ENCODE measurements at regions not wholly inside any gene's neighbourhood (a gene's known extent, or its start where the extent isn't known, plus 50 kb on each side); places are given as distances from the start of the nearest gene placed in this dataset.

DNA sequence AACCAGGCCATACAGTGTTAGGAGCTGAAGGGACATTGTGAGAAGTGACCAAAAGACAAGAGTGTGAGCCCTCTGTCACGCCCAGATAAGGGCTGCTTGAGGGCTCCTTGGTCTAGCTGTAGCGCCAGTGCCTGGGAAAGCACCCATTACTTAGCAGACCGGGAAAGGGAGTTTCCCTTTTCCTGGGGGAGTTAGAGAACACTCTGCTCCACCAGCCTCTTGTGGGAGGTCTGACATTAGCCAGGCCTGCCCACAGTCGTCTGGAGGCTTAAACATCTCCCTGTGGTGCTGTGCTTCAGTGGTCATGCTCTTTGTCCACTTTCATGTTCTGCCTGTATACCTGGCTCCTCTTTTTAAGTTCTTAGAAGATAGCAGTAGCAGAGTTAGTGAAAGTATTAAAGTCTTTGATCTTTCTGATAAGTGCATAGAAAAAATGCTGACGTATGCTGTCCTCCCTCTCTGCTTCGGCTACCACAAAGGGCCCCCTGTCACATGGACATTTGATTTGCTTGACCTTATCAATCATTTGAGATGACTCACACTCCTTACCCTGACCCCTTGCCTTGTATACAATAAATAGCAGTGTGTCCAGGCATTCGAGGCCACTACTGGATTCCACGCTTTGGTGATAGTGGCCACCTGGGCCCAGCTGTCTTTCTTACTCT, 201.5 kb upstream of the ECI2 start:
- TF ChIP-seq, protein P1, sequence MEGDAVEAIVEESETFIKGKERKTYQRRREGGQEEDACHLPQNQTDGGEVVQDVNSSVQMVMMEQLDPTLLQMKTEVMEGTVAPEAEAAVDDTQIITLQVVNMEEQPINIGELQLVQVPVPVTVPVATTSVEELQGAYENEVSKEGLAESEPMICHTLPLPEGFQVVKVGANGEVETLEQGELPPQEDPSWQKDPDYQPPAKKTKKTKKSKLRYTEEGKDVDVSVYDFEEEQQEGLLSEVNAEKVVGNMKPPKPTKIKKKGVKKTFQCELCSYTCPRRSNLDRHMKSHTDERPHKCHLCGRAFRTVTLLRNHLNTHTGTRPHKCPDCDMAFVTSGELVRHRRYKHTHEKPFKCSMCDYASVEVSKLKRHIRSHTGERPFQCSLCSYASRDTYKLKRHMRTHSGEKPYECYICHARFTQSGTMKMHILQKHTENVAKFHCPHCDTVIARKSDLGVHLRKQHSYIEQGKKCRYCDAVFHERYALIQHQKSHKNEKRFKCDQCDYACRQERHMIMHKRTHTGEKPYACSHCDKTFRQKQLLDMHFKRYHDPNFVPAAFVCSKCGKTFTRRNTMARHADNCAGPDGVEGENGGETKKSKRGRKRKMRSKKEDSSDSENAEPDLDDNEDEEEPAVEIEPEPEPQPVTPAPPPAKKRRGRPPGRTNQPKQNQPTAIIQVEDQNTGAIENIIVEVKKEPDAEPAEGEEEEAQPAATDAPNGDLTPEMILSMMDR (conservative IDR thresholded peaks at IDR 0.05; ENCODE audit: low read depth in 2 of 2): no peak
- TF ChIP-seq EZH2 (IDR thresholded peaks at IDR 0.05; ENCODE audit: low read depth, unreplicated experiment): no peak
- TF ChIP-seq EZH2phosphoT487 (IDR thresholded peaks at IDR 0.05; ENCODE audit: unreplicated experiment): no peak
- TF ChIP-seq, protein P2, sequence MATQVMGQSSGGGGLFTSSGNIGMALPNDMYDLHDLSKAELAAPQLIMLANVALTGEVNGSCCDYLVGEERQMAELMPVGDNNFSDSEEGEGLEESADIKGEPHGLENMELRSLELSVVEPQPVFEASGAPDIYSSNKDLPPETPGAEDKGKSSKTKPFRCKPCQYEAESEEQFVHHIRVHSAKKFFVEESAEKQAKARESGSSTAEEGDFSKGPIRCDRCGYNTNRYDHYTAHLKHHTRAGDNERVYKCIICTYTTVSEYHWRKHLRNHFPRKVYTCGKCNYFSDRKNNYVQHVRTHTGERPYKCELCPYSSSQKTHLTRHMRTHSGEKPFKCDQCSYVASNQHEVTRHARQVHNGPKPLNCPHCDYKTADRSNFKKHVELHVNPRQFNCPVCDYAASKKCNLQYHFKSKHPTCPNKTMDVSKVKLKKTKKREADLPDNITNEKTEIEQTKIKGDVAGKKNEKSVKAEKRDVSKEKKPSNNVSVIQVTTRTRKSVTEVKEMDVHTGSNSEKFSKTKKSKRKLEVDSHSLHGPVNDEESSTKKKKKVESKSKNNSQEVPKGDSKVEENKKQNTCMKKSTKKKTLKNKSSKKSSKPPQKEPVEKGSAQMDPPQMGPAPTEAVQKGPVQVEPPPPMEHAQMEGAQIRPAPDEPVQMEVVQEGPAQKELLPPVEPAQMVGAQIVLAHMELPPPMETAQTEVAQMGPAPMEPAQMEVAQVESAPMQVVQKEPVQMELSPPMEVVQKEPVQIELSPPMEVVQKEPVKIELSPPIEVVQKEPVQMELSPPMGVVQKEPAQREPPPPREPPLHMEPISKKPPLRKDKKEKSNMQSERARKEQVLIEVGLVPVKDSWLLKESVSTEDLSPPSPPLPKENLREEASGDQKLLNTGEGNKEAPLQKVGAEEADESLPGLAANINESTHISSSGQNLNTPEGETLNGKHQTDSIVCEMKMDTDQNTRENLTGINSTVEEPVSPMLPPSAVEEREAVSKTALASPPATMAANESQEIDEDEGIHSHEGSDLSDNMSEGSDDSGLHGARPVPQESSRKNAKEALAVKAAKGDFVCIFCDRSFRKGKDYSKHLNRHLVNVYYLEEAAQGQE (IDR thresholded peaks at IDR 0.05; ENCODE audit: unreplicated experiment): no peak
- no peak for TF ChIP-seq POLR2AphosphoS5 (IDR thresholded peaks at IDR 0.05; ENCODE audit: low read depth)
- TF ChIP-seq CREB1 (CRISPR knock-in tag; IDR thresholded peaks at IDR 0.05; ENCODE audit: low read depth): no peak
- no peak for TF ChIP-seq JUNB (IDR thresholded peaks at IDR 0.05; ENCODE audit: unreplicated experiment)

Measured in GM23338 (cell line).